ENCODE measurements at regions not wholly inside any gene's neighbourhood (a gene's known extent, or its start where the extent isn't known, plus 50 kb on each side); places are given as distances from the start of the nearest gene placed in this dataset.
A peak's percentile ranks its signal among the peaks of the same experiment; 100 is the strongest.

DNA sequence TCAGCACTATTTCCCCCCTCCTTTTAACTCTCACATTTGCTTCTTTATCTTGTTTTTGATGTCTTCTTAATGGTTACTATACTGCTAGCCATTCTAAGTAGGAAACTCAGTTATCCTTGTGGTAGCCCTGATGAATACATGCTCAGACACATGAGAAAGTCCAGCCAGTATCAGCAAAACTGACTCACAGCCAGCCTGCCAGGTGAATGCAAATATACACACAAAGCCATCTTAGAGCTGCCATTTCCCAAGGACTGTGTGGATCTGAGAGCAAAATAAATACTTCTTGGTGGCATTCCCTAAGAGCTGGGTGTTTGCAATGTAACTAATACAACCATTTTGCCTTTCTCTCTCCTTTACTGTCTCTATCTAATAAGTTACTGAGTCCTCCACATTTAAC lies 455.2 kb downstream of the CCER1 start:
- Histone ChIP-seq H3K36me3 (ENCODE audit: control insufficient read depth in 4 of 4, insufficient read depth in 3 of 4, low read depth in 1 of 4, low read length in 3 of 4) (no peaks in the 10 kb centered on the region), H3K4me3 (ENCODE audit: low read depth in 1 of 3, low read length in 3 of 3) (no peak overlapping the region), H3K9ac (ENCODE audit: low read depth in 1 of 2, low read length in 2 of 2) (no peak overlapping the region), H3K9me3 (ENCODE audit: control insufficient read depth in 4 of 4, low read length in 3 of 4) (no peaks in the 10 kb centered on the region), H3K27ac (ENCODE audit: low read depth in 1 of 2, low read length in 2 of 2) (no peak overlapping the region), H3K27me3 (ENCODE audit: control insufficient read depth in 4 of 4, insufficient read depth in 4 of 4, low read length in 3 of 4) (no peaks in the 10 kb centered on the region), H3K4me1 (ENCODE audit: control insufficient read depth in 4 of 4, insufficient read depth in 4 of 4, low read length in 3 of 4) (peaks cover 0 to 10% (median 1%) of the 10 kb centered on the region in 4 donors)
- no peak for DNase-seq (ENCODE audit: low spot score)
- TF ChIP-seq RAD21 (IDR thresholded peaks at IDR 0.05) (no peak), YY1 (IDR thresholded peaks at IDR 0.05) (peak; percentile 58)
- TF ChIP-seq, protein P1, sequence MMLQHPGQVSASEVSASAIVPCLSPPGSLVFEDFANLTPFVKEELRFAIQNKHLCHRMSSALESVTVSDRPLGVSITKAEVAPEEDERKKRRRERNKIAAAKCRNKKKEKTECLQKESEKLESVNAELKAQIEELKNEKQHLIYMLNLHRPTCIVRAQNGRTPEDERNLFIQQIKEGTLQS (IDR thresholded peaks at IDR 0.05) = no peak
- TF ChIP-seq, protein P2, sequence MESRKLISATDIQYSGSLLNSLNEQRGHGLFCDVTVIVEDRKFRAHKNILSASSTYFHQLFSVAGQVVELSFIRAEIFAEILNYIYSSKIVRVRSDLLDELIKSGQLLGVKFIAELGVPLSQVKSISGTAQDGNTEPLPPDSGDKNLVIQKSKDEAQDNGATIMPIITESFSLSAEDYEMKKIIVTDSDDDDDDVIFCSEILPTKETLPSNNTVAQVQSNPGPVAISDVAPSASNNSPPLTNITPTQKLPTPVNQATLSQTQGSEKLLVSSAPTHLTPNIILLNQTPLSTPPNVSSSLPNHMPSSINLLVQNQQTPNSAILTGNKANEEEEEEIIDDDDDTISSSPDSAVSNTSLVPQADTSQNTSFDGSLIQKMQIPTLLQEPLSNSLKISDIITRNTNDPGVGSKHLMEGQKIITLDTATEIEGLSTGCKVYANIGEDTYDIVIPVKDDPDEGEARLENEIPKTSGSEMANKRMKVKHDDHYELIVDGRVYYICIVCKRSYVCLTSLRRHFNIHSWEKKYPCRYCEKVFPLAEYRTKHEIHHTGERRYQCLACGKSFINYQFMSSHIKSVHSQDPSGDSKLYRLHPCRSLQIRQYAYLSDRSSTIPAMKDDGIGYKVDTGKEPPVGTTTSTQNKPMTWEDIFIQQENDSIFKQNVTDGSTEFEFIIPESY (IDR thresholded peaks at IDR 0.05) = no peak

DNA sequence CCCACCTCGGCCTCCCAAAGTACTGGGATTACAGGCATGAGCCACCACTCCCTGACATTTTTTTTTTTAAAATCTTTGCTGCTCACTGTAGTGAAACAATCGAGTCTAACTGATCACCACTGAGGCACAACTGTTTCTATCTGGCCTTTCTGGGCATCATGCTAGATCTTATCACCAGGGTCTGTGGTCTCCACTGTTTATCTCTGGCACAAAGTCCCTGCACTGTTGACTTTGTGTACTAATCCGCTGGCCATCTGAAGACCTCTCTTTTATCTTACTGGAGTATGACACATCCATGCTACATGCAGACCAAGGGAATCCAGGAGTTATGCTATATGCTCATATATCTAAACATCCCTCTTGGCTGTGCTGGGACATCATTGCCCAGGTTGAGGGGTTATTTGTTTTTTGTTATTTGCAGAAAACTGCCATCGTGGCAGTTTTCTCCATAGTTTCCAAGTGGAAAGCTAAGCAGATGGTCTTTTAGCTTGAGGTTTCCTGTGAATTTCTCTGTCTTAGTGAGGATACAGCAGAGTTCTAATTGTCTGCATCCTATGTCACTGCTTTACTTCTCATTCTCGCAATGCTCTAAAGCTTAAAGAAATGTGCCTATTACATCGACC lies 456.9 kb downstream of the CCER1 start:
- Histone ChIP-seq H3K36me3 (ENCODE audit: control insufficient read depth in 4 of 4, insufficient read depth in 3 of 4, low read depth in 1 of 4, low read length in 3 of 4) (no peaks in the 10 kb centered on the region), H3K9me3 (ENCODE audit: control insufficient read depth in 4 of 4, low read length in 3 of 4) (no peaks in the 10 kb centered on the region), H3K4me1 (ENCODE audit: control insufficient read depth in 4 of 4, insufficient read depth in 4 of 4, low read length in 3 of 4) (peaks cover 0 to 10% (median 1%) of the 10 kb centered on the region in 4 donors), H3K9ac (ENCODE audit: low read depth in 1 of 2, low read length in 2 of 2) (no peak overlapping the region), H3K27ac (ENCODE audit: low read depth in 1 of 2, low read length in 2 of 2) (no peak overlapping the region), H3K27me3 (ENCODE audit: control insufficient read depth in 4 of 4, insufficient read depth in 4 of 4, low read length in 3 of 4) (no peaks in the 10 kb centered on the region), H3K4me3 (ENCODE audit: low read depth in 1 of 3, low read length in 3 of 3) (no peak overlapping the region)
- TF ChIP-seq, protein P3, sequence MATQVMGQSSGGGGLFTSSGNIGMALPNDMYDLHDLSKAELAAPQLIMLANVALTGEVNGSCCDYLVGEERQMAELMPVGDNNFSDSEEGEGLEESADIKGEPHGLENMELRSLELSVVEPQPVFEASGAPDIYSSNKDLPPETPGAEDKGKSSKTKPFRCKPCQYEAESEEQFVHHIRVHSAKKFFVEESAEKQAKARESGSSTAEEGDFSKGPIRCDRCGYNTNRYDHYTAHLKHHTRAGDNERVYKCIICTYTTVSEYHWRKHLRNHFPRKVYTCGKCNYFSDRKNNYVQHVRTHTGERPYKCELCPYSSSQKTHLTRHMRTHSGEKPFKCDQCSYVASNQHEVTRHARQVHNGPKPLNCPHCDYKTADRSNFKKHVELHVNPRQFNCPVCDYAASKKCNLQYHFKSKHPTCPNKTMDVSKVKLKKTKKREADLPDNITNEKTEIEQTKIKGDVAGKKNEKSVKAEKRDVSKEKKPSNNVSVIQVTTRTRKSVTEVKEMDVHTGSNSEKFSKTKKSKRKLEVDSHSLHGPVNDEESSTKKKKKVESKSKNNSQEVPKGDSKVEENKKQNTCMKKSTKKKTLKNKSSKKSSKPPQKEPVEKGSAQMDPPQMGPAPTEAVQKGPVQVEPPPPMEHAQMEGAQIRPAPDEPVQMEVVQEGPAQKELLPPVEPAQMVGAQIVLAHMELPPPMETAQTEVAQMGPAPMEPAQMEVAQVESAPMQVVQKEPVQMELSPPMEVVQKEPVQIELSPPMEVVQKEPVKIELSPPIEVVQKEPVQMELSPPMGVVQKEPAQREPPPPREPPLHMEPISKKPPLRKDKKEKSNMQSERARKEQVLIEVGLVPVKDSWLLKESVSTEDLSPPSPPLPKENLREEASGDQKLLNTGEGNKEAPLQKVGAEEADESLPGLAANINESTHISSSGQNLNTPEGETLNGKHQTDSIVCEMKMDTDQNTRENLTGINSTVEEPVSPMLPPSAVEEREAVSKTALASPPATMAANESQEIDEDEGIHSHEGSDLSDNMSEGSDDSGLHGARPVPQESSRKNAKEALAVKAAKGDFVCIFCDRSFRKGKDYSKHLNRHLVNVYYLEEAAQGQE (IDR thresholded peaks at IDR 0.05) = no peak
- no peak for TF ChIP-seq FOXA2 (IDR thresholded peaks at IDR 0.05)
- TF ChIP-seq JUND (IDR thresholded peaks at IDR 0.05) = no peak
- no peak for TF ChIP-seq HNF4G (IDR thresholded peaks at IDR 0.05)
- TF ChIP-seq YY1 (IDR thresholded peaks at IDR 0.05) = no peak
- TF ChIP-seq, protein P4, sequence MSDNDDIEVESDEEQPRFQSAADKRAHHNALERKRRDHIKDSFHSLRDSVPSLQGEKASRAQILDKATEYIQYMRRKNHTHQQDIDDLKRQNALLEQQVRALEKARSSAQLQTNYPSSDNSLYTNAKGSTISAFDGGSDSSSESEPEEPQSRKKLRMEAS (IDR thresholded peaks at IDR 0.05) = no peak
- no peak for TF ChIP-seq RXRA (IDR thresholded peaks at IDR 0.05)
- TF ChIP-seq, protein P2 (IDR thresholded peaks at IDR 0.05) = no peak
- TF ChIP-seq, protein P1 (IDR thresholded peaks at IDR 0.05) = no peak
- no peak for TF ChIP-seq FOXA1 (IDR thresholded peaks at IDR 0.05)
- TF ChIP-seq HNF4A (conservative IDR thresholded peaks at IDR 0.05) = no peak
- no peak for TF ChIP-seq GABPA (IDR thresholded peaks at IDR 0.05 in 1 of 2, conservative IDR thresholded peaks at IDR 0.05 in 1 of 2)
- TF ChIP-seq RAD21 (IDR thresholded peaks at IDR 0.05) = no peak
- TF ChIP-seq SP1 (IDR thresholded peaks at IDR 0.05) = no peak
- TF ChIP-seq, protein P5, sequence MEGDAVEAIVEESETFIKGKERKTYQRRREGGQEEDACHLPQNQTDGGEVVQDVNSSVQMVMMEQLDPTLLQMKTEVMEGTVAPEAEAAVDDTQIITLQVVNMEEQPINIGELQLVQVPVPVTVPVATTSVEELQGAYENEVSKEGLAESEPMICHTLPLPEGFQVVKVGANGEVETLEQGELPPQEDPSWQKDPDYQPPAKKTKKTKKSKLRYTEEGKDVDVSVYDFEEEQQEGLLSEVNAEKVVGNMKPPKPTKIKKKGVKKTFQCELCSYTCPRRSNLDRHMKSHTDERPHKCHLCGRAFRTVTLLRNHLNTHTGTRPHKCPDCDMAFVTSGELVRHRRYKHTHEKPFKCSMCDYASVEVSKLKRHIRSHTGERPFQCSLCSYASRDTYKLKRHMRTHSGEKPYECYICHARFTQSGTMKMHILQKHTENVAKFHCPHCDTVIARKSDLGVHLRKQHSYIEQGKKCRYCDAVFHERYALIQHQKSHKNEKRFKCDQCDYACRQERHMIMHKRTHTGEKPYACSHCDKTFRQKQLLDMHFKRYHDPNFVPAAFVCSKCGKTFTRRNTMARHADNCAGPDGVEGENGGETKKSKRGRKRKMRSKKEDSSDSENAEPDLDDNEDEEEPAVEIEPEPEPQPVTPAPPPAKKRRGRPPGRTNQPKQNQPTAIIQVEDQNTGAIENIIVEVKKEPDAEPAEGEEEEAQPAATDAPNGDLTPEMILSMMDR (IDR thresholded peaks at IDR 0.05; ENCODE audit: low read depth, low read length, missing input control) = no peak
- no peak for DNase-seq (ENCODE audit: low spot score)
- 74% methylated on average over 6 of the region's 6 CpGs for WGBS
